NOMO-1 treated with DMSO at 0.1 percent for 48 hours (cell line): ENCODE measurements at regions not wholly inside any gene's neighbourhood (a gene's known extent, or its start where the extent isn't known, plus 50 kb on each side); places are given as distances from the start of the nearest gene placed in this dataset.
A peak's percentile ranks its signal among the peaks of the same experiment; 100 is the strongest.

ENCODE experiments used
- DNase-seq: peaks from one replicate; lab custom pipeline; 2025; ENCODE audit not compliant: unreplicated experiment; lab: John Stamatoyannopoulos, UW

GRCh38 chr5:159452480-159453167 is 122.3 kb upstream of the IL12B start:
- no peak for DNase-seq

GRCh38 chr5:159453209-159453608 is 122.9 kb upstream of the IL12B start:
- no peak for DNase-seq

- DNase-seq, result no peak
These were observed 126.0 kb upstream of the IL12B start for GRCh38 chr5:159456261-159456660.

GRCh38 chr5:159456722-159457465 is 126.6 kb upstream of the IL12B start:
- DNase-seq, result no peak

- DNase-seq, result peak; percentile 5
These were observed 128.0 kb upstream of the IL12B start for GRCh38 chr5:159458217-159458711.

- no peak for DNase-seq
These were observed 128.9 kb upstream of the IL12B start for GRCh38 chr5:159459132-159459627.

- peak; percentile 86 for DNase-seq
These were observed 129.8 kb upstream of the IL12B start for GRCh38 chr5:159459951-159460538.

GRCh38 chr5:159463590-159464321 is 133.5 kb upstream of the IL12B start:
- DNase-seq, result no peak

GRCh38 chr5:159465604-159466003 is 135.3 kb upstream of the IL12B start:
- no peak for DNase-seq

- DNase-seq, result no peak
These were observed 137.4 kb upstream of the IL12B start for GRCh38 chr5:159467666-159468065.

GRCh38 chr5:159469496-159470372 is 139.4 kb upstream of the IL12B start:
- peak; percentile 41 for DNase-seq

- DNase-seq, result no peak
These were observed 141.6 kb upstream of the IL12B start for GRCh38 chr5:159471904-159472303.

GRCh38 chr5:159475026-159475425 is 144.7 kb upstream of the IL12B start:
- no peak for DNase-seq

GRCh38 chr5:159478950-159479349 is 148.7 kb upstream of the IL12B start:
- DNase-seq, result no peak

- DNase-seq, result no peak
These were observed 150.6 kb upstream of the IL12B start for GRCh38 chr5:159480849-159481248.

GRCh38 chr5:159481751-159482150 is 151.5 kb upstream of the IL12B start:
- DNase-seq, result no peak

- DNase-seq, result no peak
These were observed 156.5 kb upstream of the IL12B start for GRCh38 chr5:159486836-159487235.

GRCh38 chr5:159488516-159488915 is 158.2 kb upstream of the IL12B start:
- DNase-seq, result no peak

GRCh38 chr5:159489779-159490178 is 159.5 kb upstream of the IL12B start:
- DNase-seq, result no peak

GRCh38 chr5:159490507-159490906 is 160.2 kb upstream of the IL12B start:
- DNase-seq, result no peak
